Right lobe of liver (tissue), 6 donors: ENCODE measurements at regions not wholly inside any gene's neighbourhood (a gene's known extent, or its start where the extent isn't known, plus 50 kb on each side); places are given as distances from the start of the nearest gene placed in this dataset.

Source experiments
- ATAC-seq, 4 donors: fragments of 200-7000 bp; cut with Tn5 transposase; one replicate each; pipeline ENCODE4 v1.9.1; 2020; ENCODE audit warnings: mild to moderate bottlenecking in 4 of 4, moderate library complexity in 4 of 4
- DNase-seq, 3 donors: peaks; one replicate each; pipeline ENCODE4 v3.0.0-alpha.2; 2020
- H3K27ac ChIP-seq, 3 donors: fragments of 200-600 bp; one replicate each; pipeline ENCODE4 v1.8.0; 2022
- H3K27me3 ChIP-seq, 2 donors: fragments of 200-600 bp; one replicate each; pipeline ENCODE4 v1.8.0; 2022
- H3K36me3 ChIP-seq, 4 donors: fragments of 200-600 bp; sonication (generic) in 1 of 4; one replicate each; pipeline versions ENCODE4 v1.5.1 to v1.8.0; 2017 to 2022; ENCODE audit warnings: control low read depth in 1 of 4
- H3K4me1 ChIP-seq, 4 donors: fragments of 200-600 bp; sonication (generic) in 1 of 4; one replicate each; pipeline versions ENCODE4 v1.5.1 to v1.8.0; 2017 to 2022; ENCODE audit warnings: control low read depth in 1 of 4
- H3K4me3 ChIP-seq, 3 donors: fragments of 200-600 bp; one replicate each; pipeline ENCODE4 v1.8.0; 2022
- H3K9me3 ChIP-seq, 4 donors: fragments of 200-600 bp; sonication (generic) in 1 of 4; one replicate each; pipeline versions ENCODE4 v1.5.1 to v1.8.0; 2017 to 2022; ENCODE audit warnings: control low read depth in 1 of 4
- POLR2A ChIP-seq: fragments of 450-650 bp; IDR thresholded peaks from one replicate; pipeline ENCODE4 v1.6.1; 2017; ENCODE audit warnings: antibody characterized with exemption, mild to moderate bottlenecking
- WGBS: methylation state at CpG from one replicate; pipeline ENCODE4 v1.1.6; 2018; ENCODE audit warnings: low coverage, low lambda C conversion rate; ENCODE audit not compliant: insufficient coverage; ENCODE audit errors: missing lambda C conversion rate; 5-methylcytosine and 5-hydroxymethylcytosine counted together
- intact Hi-C, 2 donors: fragments of 100-400 bp; cut with DNase I; formaldehyde crosslinking; loops; one replicate each; pipeline versions ENCODE4 v1.11.2 to v1.14.1; 2022
- TF ChIP-seq, protein P1 (sequence below), 4 donors: fragments of 200-600 bp in 3 of 4; fragments of 450-650 bp in 1 of 4; IDR thresholded peaks; one replicate each; pipeline versions ENCODE4 v1.5.1 to v1.8.0; 2016 to 2022; ENCODE audit warnings: antibody characterized with exemption in 4 of 4, mild to moderate bottlenecking in 2 of 4
- donor health status: DM: no; HTN: yes; CAD: no.
- donor health status: DM: no; HTN: no; CAD: no.
- donor health status: DM: no; HTN: no; CAD: no.
- donor health status: DM: no; HTN: yes; CAD: no.
- donor health status: DM: no; HTN: yes; CAD: no.

DNA sequence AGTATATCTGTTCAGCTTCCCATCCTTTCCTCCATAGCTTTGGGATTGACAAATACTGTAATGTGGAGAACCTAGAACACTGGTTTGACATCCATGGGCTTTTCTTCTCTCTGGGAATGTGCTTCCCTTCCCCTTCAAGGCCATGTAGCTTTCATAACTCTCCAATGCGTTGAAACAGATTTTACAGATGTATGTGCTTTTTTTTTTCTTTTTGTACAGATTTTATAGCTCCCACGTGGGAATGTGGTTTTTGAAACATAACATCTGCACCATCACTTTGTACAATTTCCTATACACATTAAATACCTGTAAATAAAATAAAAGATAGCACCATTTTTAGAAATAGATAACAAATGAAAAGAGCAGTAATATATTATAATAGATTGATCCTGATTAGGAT is 138.5 kb upstream of the TMPRSS15 start:
- no peak for DNase-seq
- H3K9me3 ChIP-seq = no peaks in the 10 kb centered on the region
- ATAC-seq = no peak
- no peak overlapping the region for H3K27ac ChIP-seq
- TF ChIP-seq POLR2A = no peak
- TF ChIP-seq, protein P1, sequence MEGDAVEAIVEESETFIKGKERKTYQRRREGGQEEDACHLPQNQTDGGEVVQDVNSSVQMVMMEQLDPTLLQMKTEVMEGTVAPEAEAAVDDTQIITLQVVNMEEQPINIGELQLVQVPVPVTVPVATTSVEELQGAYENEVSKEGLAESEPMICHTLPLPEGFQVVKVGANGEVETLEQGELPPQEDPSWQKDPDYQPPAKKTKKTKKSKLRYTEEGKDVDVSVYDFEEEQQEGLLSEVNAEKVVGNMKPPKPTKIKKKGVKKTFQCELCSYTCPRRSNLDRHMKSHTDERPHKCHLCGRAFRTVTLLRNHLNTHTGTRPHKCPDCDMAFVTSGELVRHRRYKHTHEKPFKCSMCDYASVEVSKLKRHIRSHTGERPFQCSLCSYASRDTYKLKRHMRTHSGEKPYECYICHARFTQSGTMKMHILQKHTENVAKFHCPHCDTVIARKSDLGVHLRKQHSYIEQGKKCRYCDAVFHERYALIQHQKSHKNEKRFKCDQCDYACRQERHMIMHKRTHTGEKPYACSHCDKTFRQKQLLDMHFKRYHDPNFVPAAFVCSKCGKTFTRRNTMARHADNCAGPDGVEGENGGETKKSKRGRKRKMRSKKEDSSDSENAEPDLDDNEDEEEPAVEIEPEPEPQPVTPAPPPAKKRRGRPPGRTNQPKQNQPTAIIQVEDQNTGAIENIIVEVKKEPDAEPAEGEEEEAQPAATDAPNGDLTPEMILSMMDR (IDR thresholded peaks at IDR 0.05) = no peak
- no peaks in the 10 kb centered on the region for H3K36me3 ChIP-seq
- intact Hi-C loops = no loop called here
- no peak overlapping the region for H3K4me3 ChIP-seq
- 42% methylated on average over 2 of the region's 2 CpGs for WGBS
- no peaks in the 10 kb centered on the region for H3K27me3 ChIP-seq
- no peaks in the 10 kb centered on the region for H3K4me1 ChIP-seq

DNA sequence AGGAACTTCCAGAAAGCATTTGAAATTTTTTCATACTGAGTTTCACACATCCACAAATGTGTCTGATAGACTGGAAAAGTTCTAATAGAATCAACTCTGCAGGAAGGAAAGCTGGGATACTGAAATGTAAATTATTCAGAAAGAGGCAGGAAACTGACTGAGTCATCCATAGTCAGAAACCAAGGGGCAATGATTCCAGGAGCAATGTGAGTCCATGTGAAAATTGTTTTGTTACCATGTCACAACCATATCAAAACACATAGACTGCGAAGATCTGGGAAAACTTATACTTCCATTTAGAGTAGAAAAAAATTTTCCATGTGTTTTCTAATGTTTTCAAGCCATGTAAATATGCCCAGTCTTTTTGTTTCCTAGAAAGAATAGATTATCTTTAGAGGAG is 142.3 kb upstream of the TMPRSS15 start:
- Histone ChIP-seq H3K27ac (no peak overlapping the region), H3K9me3 (no peaks in the 10 kb centered on the region), H3K36me3 (no peaks in the 10 kb centered on the region), H3K27me3 (no peaks in the 10 kb centered on the region), H3K4me1 (no peaks in the 10 kb centered on the region), H3K4me3 (no peak overlapping the region)
- ATAC-seq (no peak), DNase-seq (no peak)
- no peak for TF ChIP-seq POLR2A
- TF ChIP-seq, protein P1 (IDR thresholded peaks at IDR 0.05) = no peak
- intact Hi-C loops = no loop called here
- 33% methylated on average over 1 of the region's 1 CpG for WGBS

DNA sequence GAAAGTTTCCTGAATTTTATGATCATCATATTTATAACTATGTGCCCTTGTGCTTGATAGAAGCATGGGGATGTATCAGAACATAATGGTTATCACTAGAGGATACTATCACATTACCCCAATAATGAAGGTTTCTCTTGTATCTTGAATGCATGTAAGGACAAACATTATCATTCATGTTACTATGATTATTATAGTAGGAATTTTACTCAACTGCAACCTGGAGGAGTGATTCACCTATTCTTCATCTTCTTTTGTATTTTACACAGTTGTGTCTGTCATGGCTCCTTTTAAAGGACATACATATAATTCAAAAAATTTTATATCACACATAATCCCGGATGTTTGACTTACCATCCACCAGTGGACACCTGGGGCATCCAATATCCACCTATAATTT is 143.8 kb upstream of the TMPRSS15 start:
- H3K36me3 ChIP-seq = no peaks in the 10 kb centered on the region
- H3K27me3 ChIP-seq = no peaks in the 10 kb centered on the region
- H3K27ac ChIP-seq = no peak overlapping the region
- intact Hi-C loops = no loop called here
- no peak overlapping the region for H3K4me3 ChIP-seq
- H3K9me3 ChIP-seq = no peaks in the 10 kb centered on the region
- TF ChIP-seq, protein P1 (IDR thresholded peaks at IDR 0.05) = no peak
- no peak for TF ChIP-seq POLR2A
- H3K4me1 ChIP-seq = no peaks in the 10 kb centered on the region
- 39% methylated on average over 1 of the region's 1 CpG for WGBS
- ATAC-seq = no peak
- DNase-seq = no peak

DNA sequence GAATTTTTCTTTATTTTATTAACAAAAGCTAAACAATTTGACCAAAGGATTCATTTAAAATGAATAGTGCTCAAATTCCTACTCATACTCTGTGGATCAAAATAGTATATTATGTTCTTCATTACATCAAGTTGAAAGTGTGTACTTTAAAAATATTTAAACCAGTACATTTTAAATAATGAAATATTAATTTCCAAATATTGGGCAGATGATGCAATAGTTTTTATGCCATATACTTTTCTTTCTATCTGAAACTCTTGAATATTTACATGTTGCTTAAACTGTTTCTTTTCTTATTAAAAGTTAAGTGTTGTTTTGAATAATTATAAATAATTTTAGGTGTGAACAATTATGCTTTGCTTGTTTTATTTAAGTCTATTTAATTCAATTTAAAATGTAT is 144.7 kb upstream of the TMPRSS15 start:
- Histone ChIP-seq H3K4me3 (no peak overlapping the region), H3K36me3 (no peaks in the 10 kb centered on the region), H3K27ac (no peak overlapping the region), H3K27me3 (no peaks in the 10 kb centered on the region), H3K4me1 (no peaks in the 10 kb centered on the region), H3K9me3 (no peaks in the 10 kb centered on the region)
- TF ChIP-seq, protein P1 (IDR thresholded peaks at IDR 0.05) = no peak
- no peak for TF ChIP-seq POLR2A
- intact Hi-C loops = no loop called here
- ATAC-seq = no peak
- DNase-seq = no peak

DNA sequence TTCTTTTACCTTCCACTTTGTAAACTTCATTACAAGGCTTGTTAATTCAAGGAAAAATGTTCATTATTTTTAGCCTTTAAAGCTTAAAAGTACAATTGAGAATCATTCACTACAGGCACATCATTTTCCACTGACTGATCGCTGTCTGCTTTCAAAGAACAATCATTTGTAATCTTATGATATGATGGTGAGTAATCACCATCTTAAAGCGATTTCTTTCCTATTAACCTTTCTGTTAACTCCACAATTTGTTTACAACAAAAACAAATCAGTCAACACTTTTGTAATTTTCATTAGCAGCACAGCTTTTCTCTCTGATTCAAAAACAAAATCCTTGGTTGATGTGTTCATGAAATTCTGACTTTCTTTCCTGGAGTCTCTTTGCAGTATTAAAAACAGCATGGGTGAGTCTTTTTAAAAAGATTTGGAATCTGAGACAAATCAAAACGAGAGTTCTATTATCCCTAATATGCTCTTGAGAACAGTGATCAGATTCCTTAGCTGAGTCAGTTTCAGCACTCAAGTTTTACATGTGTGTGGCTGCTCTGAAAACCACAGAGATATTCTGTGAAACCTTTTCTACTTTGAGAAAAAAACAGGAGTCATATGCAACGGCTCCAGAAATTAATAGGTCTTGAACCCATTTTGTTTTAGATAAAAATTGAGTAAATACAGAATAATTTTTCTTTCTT is 145.8 kb upstream of the TMPRSS15 start:
- Histone ChIP-seq H3K4me3 (no peak overlapping the region), H3K27me3 (no peaks in the 10 kb centered on the region), H3K9me3 (no peaks in the 10 kb centered on the region), H3K36me3 (no peaks in the 10 kb centered on the region), H3K27ac (no peak overlapping the region), H3K4me1 (no peaks in the 10 kb centered on the region)
- no peak for DNase-seq
- WGBS = 35% methylated on average over 4 of the region's 4 CpGs
- intact Hi-C loops = no loop called here
- no peak for TF ChIP-seq POLR2A
- TF ChIP-seq, protein P1 (IDR thresholded peaks at IDR 0.05) = no peak
- no peak for ATAC-seq
